GM21526 (cell line): ENCODE measurements at regions not wholly inside any gene's neighbourhood (a gene's known extent, or its start where the extent isn't known, plus 50 kb on each side); places are given as distances from the start of the nearest gene placed in this dataset.

Experiments
- ATAC-seq: cut with Tn5 transposase; IDR thresholded peaks from one replicate; pipeline ENCODE4 v1.9.1; 2021; ENCODE audit warnings: moderate library complexity; ENCODE audit not compliant: unreplicated experiment, low FRiP score

GRCh38 chr6:4395386-4395785 lies 260.0 kb upstream of the ECI2 start:
- ATAC-seq, result no peak

GRCh38 chr6:4394786-4395185 lies 259.4 kb upstream of the ECI2 start:
- no peak for ATAC-seq

DNA sequence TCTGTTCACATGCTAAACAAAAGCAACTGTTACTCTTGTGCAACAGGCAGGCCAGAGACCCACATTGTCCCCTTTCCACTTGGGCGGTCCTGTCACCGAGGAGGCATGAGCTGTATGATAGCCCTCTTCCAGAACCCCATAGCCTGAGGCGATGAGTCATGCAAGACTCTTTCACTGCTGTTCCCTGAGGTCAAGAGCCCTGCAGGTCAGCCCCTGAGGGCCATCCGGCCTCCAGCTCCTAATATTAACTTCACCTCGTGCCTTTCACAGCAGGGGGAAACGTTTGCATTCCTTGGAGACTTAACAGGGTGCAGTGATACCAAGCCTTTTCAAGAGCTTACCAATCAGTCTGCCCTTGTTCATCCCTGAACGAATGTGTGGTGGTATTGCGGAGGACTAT lies 253.3 kb upstream of the ECI2 start:
- no peak for ATAC-seq

GRCh38 chr6:4384656-4385055 lies 249.3 kb upstream of the ECI2 start:
- ATAC-seq, result no peak

DNA sequence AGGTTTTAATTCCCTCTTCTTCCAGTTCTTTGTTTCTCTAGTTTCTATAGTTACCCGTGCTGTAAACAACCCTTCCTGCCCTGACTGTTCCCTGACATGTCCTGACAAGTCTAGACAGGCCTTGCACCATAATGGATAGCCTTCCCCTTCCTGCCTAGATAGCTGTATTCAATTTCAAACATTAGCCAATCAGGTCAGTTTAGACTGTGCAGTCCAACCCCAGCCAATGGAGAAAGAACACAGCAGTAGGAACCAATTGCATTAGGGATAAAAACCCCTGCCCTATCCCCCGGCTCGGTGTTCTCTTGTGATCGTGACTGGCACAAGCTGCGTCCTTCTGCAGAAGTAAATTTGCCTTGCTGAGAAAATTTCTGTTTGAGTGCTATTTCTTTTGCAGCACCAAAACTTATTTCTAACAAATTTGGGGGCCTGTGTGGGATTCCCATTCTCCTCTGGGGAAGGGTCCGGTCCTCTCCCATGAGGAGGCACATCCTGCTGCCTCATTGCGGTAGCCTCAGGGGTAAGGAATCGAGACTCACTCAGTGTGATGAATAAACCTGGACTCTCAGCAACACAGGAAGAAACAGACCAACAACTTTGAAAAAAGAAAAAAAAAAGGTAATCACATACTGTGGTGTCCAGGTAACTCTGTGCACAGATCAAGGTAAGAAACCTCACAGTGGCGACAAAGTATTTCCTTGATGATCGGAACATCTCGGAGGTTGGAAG lies 248.7 kb upstream of the ECI2 start:
- ATAC-seq, result no peak

DNA sequence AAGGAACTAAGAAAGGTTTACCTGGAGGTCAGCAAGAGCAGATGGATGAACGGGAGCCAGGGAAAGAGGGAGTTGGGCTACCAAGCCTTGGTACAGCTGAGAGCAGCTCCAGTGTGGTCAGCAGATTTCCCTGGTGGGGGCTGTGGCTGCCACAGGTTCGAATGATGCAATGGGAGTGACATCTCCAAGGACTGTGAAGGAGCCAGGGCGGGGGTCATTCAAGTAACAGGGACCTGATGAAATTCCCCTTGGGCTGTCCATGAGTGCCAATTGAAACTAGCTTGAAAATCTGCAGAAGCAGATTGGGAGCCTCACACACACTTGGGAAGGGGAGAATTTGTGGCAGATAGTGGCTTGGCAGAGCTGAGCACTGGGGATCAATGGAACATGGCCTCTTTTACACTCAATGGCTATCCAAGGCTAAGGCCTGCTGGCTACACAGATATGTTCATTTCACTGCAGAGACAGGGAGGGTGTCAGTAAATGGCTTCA lies 247.0 kb upstream of the ECI2 start:
- ATAC-seq, result no peak

DNA sequence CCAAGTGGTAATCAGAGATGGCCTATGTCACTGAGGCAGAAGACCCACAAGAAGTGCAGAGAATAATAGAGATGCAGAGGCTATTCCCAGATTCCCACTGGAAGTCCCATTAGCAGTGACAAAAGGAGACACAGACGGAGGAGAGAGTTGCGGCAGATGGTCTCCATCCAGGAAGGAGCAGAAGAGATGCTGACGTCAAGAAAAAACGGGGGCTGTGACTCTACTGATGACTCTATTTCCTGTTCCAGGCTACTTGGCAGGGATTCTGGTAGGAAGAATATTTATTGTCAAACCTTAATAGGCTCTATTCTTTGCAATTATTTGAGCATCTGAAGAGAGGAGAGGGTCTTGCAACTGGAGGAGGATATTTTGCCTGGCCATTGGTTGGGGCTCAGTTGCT lies 246.0 kb upstream of the ECI2 start:
- no peak for ATAC-seq

DNA sequence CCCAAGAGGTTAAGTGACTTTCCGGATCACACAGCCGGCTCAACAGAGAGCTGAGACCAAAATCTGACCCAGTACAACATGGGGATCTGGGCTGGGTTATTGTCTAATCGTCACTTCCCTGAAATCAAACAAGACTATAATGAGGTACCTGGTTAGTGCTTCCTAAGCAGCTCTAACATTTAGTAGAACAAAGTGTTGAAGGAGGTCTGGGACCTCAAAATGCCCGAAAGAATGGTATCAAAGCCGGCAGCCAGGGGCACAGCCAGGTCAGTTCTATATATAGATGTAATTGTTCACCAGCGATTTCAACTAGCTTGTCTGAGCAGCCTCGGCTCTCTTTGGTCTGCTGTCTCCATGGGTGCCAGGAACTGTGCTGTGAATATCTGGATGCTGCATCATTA lies 245.5 kb upstream of the ECI2 start:
- ATAC-seq, result no peak

DNA sequence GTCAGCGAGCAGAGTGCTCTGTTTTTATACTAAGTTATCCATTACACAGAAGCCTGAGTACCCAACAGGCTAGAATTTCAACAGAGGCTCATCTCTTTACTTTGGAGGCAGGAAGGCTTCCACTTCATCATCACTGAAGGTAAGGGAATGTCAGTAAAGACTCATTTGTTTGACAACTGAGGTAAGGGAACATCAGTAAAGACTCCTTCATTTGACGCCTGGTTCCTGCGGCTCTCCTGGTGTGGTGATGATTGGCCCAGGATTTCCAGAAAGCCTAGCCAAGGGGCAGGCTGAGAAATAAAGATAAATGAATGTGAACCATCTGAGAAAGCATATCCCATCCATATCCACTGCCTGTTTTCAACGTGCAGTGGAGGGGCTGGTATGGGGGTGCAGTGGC lies 244.6 kb upstream of the ECI2 start:
- ATAC-seq, result no peak

DNA sequence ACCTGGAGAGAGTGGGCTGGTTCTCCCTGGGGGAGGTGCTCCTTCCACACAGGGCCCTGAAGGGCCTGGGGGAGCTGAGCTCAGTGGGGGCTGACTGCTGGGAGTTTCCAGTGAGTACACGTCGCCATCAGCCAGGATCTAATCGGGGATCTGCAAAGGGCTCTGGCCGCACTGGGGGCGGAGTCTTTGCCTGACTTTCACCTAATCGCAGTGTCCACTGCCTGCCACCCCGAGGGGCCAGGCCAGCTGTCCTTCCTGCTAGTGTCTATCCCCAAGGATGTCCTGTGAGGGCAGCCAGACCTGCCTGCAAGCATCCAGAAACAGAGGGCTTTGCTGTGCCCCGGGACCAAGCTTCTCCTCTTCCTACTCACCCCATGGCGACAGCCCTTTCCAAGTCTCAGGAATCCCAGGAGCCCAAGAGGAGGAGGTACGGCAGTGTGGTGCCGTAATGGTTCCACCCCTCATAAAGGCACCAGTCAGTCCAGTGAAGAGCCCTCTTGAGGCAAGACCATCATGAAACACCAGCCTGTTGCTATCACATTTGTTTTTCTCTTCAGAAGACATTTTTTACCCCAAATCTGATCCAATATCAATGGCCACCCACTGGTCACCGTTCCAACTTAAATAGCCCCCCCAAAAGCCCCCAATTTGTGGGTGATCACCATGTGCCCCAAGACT lies 243.1 kb upstream of the ECI2 start:
- no peak for ATAC-seq

- no peak for ATAC-seq
Observed at GRCh38 chr6:4377603-4378002, 242.2 kb upstream of the ECI2 start.

DNA sequence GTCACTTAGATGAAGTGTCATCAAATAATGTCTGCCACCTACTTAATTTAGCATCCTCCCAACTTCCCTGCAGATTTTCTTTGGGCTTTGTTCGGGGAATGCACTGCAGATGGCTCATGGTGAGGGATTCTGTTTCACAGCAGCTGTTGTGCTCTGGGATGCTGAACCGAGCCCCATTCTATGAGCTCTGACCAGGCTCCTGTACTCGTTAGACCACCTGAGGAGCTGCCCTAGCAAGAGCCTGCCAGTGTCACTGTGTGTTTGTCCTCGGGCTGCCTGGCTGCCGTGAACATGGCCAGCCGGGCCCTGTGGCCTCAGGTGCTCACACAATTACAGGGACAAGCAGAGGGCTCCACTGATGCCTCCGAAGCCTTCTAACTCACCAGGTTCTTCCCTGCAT lies 238.8 kb upstream of the ECI2 start:
- no peak for ATAC-seq

DNA sequence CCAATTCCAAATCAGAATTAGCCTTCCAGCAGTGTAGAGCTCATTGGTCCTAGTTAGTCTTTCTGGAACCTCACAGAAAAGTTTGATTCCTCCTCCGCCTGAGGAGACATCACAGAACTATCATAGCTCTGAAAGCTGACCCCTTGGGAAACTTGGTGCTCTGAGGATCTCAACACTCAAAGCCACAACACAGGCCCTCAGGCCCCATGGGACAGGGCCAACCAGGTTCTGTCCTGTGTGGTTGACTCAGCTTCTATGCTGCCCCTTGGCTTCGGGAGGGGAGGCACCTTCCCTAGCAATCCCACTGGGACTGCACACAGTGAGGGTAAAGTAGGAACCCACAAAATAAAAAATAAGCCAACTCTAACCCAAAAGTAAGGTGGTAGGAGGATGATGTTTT lies 237.5 kb upstream of the ECI2 start:
- no peak for ATAC-seq

DNA sequence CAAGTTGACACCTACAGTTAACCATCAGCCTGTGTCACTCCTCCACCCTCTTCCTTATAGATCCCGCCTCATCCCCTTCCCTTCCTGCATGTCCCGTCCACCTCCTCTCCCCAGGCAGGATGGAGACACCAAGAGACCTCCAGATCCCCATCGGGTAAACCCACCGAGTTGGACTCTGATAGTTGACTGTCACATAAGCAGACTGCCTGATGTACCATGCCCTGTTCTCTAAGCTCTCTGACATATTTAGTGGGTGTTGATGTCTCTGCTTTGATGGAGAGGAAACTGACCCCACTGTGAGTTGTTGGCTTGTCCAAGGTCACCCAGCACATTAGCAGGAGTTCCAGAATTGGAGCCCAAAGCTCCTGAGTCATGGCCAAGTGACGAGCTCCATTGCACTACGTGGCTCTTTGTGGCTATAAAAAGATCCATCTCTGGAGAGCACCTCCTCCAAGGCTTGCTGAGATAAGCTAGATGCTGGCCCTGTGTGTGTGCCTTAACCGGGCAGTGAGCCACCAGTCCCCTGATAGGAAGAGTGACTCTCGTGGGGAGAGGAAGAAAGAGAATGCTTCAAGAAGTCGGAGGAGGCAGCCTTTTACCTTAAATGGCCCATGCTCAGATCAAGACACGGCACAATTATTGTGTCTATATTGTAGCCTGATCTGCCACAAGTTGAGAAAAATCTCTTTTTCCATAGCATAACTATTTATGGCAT lies 236.0 kb upstream of the ECI2 start:
- no peak for ATAC-seq

GRCh38 chr6:4370066-4370465 lies 234.7 kb upstream of the ECI2 start:
- ATAC-seq, result no peak

- no peak for ATAC-seq
Observed at GRCh38 chr6:4369616-4370015, 234.2 kb upstream of the ECI2 start.

DNA sequence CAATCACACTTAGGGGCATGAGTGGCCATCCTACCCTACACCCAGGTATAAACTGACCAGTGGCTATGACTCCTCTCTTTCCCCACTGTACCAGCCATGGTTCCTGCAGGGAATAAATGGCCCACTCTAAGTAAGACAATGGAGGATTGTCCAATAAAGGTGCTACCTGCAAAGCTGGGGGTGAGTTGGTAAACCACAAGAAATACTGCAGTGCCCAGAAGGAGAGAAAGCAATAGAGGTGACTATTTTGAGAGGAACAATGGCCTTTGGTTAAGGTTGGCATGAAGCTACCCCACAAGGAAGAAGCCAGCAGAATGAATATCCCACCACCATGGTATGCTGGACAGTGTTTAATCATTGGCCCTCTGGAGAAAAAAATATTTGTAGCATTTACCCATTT lies 233.3 kb upstream of the ECI2 start:
- no peak for ATAC-seq

DNA sequence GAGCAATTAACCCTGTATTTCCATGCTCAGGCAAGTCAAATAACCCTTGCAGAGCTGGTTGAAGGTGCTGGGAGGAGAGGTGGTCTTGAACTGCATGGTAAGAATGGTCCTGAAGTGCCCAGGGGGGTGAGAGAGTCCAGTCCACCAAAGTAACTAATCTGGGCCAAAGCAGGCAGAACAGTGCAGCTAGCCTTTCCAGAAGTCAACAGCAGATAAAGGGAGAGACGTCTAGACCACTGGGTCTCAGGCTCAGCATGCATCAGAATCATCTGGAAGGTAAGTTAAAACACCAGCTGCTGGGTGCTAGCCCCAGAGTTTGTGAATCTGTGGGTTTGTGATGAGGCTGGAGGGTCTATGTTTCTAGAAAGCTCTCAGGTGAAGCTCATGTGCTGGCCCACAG lies 232.3 kb upstream of the ECI2 start:
- ATAC-seq, result no peak

GRCh38 chr6:4366635-4367395 lies 231.4 kb upstream of the ECI2 start:
- no peak for ATAC-seq

DNA sequence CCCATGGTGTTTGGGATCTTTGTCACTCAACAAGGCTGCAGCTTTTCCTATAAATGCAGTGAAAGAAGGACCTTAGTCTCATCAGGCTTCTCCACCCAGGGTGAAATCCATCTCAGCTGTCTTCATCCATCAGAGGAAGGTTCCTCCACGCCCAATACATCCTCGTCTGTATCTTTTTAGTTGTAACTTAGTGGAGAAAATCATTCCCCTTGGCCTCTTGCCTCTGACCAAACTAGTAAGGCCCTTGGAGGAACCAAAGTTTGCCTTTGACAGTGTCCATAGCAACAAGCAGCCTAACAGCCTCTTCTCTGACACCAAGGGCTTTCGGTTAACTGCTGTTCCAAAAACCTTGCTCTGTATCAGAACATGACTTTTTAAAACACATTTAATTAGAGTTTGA lies 230.3 kb upstream of the ECI2 start:
- ATAC-seq, result no peak

GRCh38 chr6:4364711-4365110 lies 229.3 kb upstream of the ECI2 start:
- no peak for ATAC-seq
